NB4 (cell line): ENCODE measurements at regions not wholly inside any gene's neighbourhood (a gene's known extent, or its start where the extent isn't known, plus 50 kb on each side); places are given as distances from the start of the nearest gene placed in this dataset.

Experiments used
- CTCF ChIP-seq: IDR thresholded peaks from one replicate; pipeline ENCODE4 v1.5.1; 2012; ENCODE audit warnings: low read depth, low read length
- MAX ChIP-seq: IDR thresholded peaks from 2 replicates; pipeline ENCODE4 v1.6.1; 2011; ENCODE audit warnings: low read depth, low read length
- MYC ChIP-seq: IDR thresholded peaks from 2 replicates; pipeline ENCODE4 v1.6.1; 2011; ENCODE audit warnings: low read depth, low read length
- POLR2A ChIP-seq: IDR thresholded peaks from 2 replicates; pipeline ENCODE4 v1.6.1; 2011; ENCODE audit warnings: mild to moderate bottlenecking; ENCODE audit not compliant: insufficient read length; ENCODE audit errors: extremely low read depth

GRCh38 chr3:65158023-65158422, 470.2 kb upstream of the ADAMTS9 start:
- TF ChIP-seq POLR2A, result no peak
- no peak for TF ChIP-seq MAX
- TF ChIP-seq CTCF, result no peak
- no peak for TF ChIP-seq MYC
